A549 (cell line): ENCODE measurements at regions not wholly inside any gene's neighbourhood (a gene's known extent, or its start where the extent isn't known, plus 50 kb on each side); places are given as distances from the start of the nearest gene placed in this dataset.

Source experiments
- ATAC-seq, 2 experiments: fragments of 200-7000 bp in 1 of 2; fragments of >200 bp in 1 of 2; cut with Nextera tagmentation in 1 of 2; cut with Tn5 transposase in 1 of 2; 3 replicates each; pipeline versions ENCODE4 v1.8.0 to v1.9.1; 2018 to 2020; ENCODE audit warnings: mild to moderate bottlenecking in 1 of 2, moderate library complexity in 1 of 2
- CTCF ChIA-PET: fragments of 300-600 bp; sonication (Branson Sonifier 250); formaldehyde crosslinking; extraction: SDS; loops from one replicate; lab custom pipeline; 2021; ENCODE audit warnings: antibody characterized with exemption, inconsistent platforms; lab: Yijun Ruan, JAX
- POLR2A ChIA-PET: fragments of 350-600 bp; formaldehyde crosslinking; extraction: SDS; loops from one replicate; lab custom pipeline; 2021; ENCODE audit warnings: antibody characterized with exemption, inconsistent platforms; lab: Yijun Ruan, JAX
- DNase-seq, 2 experiments: peaks; one replicate each; pipeline versions ENCODE4 v3.0.0 to v3.0.0-alpha.2; 2011 to 2016; ENCODE audit warnings: low read depth in 1 of 2, low spot score in 1 of 2
- FAIRE-seq: peaks from 2 replicates; lab custom pipeline; 2011; peaks lifted over from hg19 to GRCh38; lab: Jason Lieb, UNC
- H3K27ac ChIP-seq, 2 experiments: fragments of >200 bp; sonication (Bioruptor Twin); formaldehyde crosslinking; 3 replicates each; pipeline ENCODE4 v1.5.1; 2016 to 2017
- H3K4me1 ChIP-seq: fragments of >200 bp; sonication (Bioruptor Twin); formaldehyde crosslinking; 3 replicates; pipeline ENCODE4 v1.6.1; 2016
- H3K4me2 ChIP-seq: fragments of >200 bp; sonication (Bioruptor Twin); formaldehyde crosslinking; 3 replicates; pipeline ENCODE4 v1.6.1; 2016
- H3K4me3 ChIP-seq: fragments of >200 bp; sonication (Bioruptor Twin); formaldehyde crosslinking; 3 replicates; pipeline ENCODE4 v1.5.1; 2016
- H3K9me3 ChIP-seq: fragments of >200 bp; sonication (Bioruptor Twin); formaldehyde crosslinking; 3 replicates; pipeline ENCODE4 v1.6.1; 2016
- CHD4 ChIP-seq: fragments of 200-600 bp; sonication (generic); IDR thresholded peaks from 2 replicates; pipeline ENCODE4 v1.6.1; 2016; ENCODE audit warnings: antibody characterized with exemption, mild to moderate bottlenecking, borderline replicate concordance
- ELK1 ChIP-seq: fragments of 150-350 bp; IDR thresholded peaks from 2 replicates; pipeline ENCODE4 v1.6.1; 2014; ENCODE audit warnings: low read depth, mild to moderate bottlenecking, low read length
- EP300 ChIP-seq, 2 experiments: fragments of >200 bp; sonication (Bioruptor Twin); formaldehyde crosslinking; IDR thresholded peaks; 2 replicates in 1 of 2; 3 replicates in 1 of 2; pipeline ENCODE4 v1.6.1; 2016 to 2017
- ESRRA ChIP-seq: fragments of 150-350 bp; IDR thresholded peaks from 2 replicates; pipeline ENCODE4 v1.6.1; 2014; ENCODE audit warnings: mild to moderate bottlenecking, low read length, borderline replicate concordance
- HEYL ChIP-seq: fragments of 250-450 bp; sonication (Bioruptor Pico); IDR thresholded peaks from 2 replicates; pipeline ENCODE4 v1.8.0; 2021; ENCODE audit warnings: mild to moderate bottlenecking, moderate library complexity
- JUN ChIP-seq, 2 experiments: fragments of >200 bp; sonication (Bioruptor Twin); formaldehyde crosslinking; IDR thresholded peaks; 2 replicates in 1 of 2; 3 replicates in 1 of 2; pipeline ENCODE4 v1.6.1; 2016 to 2017
- KDM1A ChIP-seq: fragments of 200-600 bp; sonication (generic); IDR thresholded peaks from 2 replicates; pipeline ENCODE4 v1.6.1; 2016; ENCODE audit warnings: low read depth, mild to moderate bottlenecking
- MYC ChIP-seq: IDR thresholded peaks from 2 replicates; pipeline ENCODE4 v1.6.1; 2012; ENCODE audit warnings: mild to moderate bottlenecking, inconsistent platforms, low read length, improper control_type of control experiment, borderline replicate concordance
- PBX3 ChIP-seq: IDR thresholded peaks from 2 replicates; pipeline ENCODE4 v1.6.1; 2012
- PHF8 ChIP-seq: fragments of 200-600 bp; sonication (generic); IDR thresholded peaks from 2 replicates; pipeline ENCODE4 v1.6.1; 2016; ENCODE audit warnings: low read depth, mild to moderate bottlenecking, antibody characterized with exemption, moderate library complexity, borderline replicate concordance
- RARB ChIP-seq: fragments of 250-450 bp; sonication (Bioruptor Pico); IDR thresholded peaks from 2 replicates; pipeline ENCODE4 v1.8.0; 2021; ENCODE audit warnings: mild to moderate bottlenecking, moderate library complexity
- RCOR1 ChIP-seq: fragments of 150-350 bp; IDR thresholded peaks from 2 replicates; pipeline ENCODE4 v1.6.1; 2014; ENCODE audit warnings: antibody characterized with exemption, low read length, low read depth
- SREBF2 ChIP-seq: fragments of 450-650 bp; IDR thresholded peaks from 2 replicates; pipeline ENCODE4 v1.6.1; 2014; ENCODE audit warnings: mild to moderate bottlenecking, moderate library complexity
- ZC3H11A ChIP-seq: fragments of 450-650 bp; IDR thresholded peaks from 2 replicates; pipeline ENCODE4 v1.6.1; 2014; ENCODE audit warnings: antibody characterized with exemption, mild to moderate bottlenecking
- WGBS: methylation state at CpG from one replicate; pipeline ENCODE4 v1.1.6; 2017; ENCODE audit errors: missing lambda C conversion rate; 5-methylcytosine and 5-hydroxymethylcytosine counted together
- TF ChIP-seq, protein P1 (sequence below): fragments of 450-650 bp; IDR thresholded peaks from 2 replicates; pipeline ENCODE4 v1.6.1; 2014; ENCODE audit warnings: antibody characterized with exemption
- TF ChIP-seq, protein P2 (sequence below): fragments of >200 bp; sonication (Bioruptor Twin); formaldehyde crosslinking; IDR thresholded peaks from 3 replicates; pipeline ENCODE4 v1.6.1; 2016
- TF ChIP-seq, protein P3 (sequence below): fragments of 250-450 bp; sonication (Bioruptor Pico); IDR thresholded peaks from 2 replicates; pipeline ENCODE4 v1.5.0; 2020; ENCODE audit warnings: low read depth, mild to moderate bottlenecking, moderate library complexity

- POLR2A ChIA-PET, result no interaction called here
- CTCF ChIA-PET, result interaction anchor here (1.3 to 1.6 kb wide), 2 partner anchors 10 to 12 kb away, joined by 5 read pairs; no protein-coding TSS in a partner anchor
- Histone ChIP-seq H3K9me3 (no peaks in the 10 kb centered on the region), H3K27ac (no peak overlapping the region)
- ATAC-seq, result no peak
- TF ChIP-seq CHD4 (no peak), ESRRA (no peak), ELK1 (no peak), HEYL (no peak), PBX3 (no peak), EP300 (IDR thresholded peaks at IDR 0.05) (no peak), ZC3H11A (no peak), SREBF2 (no peak), KDM1A (no peak), PHF8 (no peak), RCOR1 (no peak)
- TF ChIP-seq, protein P1, sequence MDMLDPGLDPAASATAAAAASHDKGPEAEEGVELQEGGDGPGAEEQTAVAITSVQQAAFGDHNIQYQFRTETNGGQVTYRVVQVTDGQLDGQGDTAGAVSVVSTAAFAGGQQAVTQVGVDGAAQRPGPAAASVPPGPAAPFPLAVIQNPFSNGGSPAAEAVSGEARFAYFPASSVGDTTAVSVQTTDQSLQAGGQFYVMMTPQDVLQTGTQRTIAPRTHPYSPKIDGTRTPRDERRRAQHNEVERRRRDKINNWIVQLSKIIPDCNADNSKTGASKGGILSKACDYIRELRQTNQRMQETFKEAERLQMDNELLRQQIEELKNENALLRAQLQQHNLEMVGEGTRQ, result no peak
- TF ChIP-seq, protein P2, sequence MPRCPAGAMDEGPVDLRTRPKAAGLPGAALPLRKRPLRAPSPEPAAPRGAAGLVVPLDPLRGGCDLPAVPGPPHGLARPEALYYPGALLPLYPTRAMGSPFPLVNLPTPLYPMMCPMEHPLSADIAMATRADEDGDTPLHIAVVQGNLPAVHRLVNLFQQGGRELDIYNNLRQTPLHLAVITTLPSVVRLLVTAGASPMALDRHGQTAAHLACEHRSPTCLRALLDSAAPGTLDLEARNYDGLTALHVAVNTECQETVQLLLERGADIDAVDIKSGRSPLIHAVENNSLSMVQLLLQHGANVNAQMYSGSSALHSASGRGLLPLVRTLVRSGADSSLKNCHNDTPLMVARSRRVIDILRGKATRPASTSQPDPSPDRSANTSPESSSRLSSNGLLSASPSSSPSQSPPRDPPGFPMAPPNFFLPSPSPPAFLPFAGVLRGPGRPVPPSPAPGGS, result no peak
- TF ChIP-seq, all 56 proteins: peak for 0
- no peaks in the 10 kb centered on the region for H3K4me1 ChIP-seq
- 68% methylated on average over 6 of the region's 6 CpGs for WGBS
- no peak overlapping the region for H3K4me3 ChIP-seq
- FAIRE-seq (no peak), DNase-seq (peak in 1 of 2 experiments; percentile 19)
- no peak overlapping the region for H3K4me2 ChIP-seq
Observed at GRCh38 chr10:78805176-78805575, 263.6 kb upstream of the ZMIZ1 start.

GRCh38 chr10:78806681-78807221 is 262.0 kb upstream of the ZMIZ1 start:
- CTCF ChIA-PET, result interaction anchor here (0.7 to 1.6 kb wide), 2 partner anchors 14 to 20 kb away, joined by 3 to 5 read pairs; no protein-coding TSS in a partner anchor
- no peak for DNase-seq
- no peaks in the 10 kb centered on the region for H3K4me1 ChIP-seq
- 94% methylated on average over 2 of the region's 2 CpGs for WGBS
- H3K4me3 ChIP-seq, result no peak overlapping the region
- H3K9me3 ChIP-seq, result peaks cover 5% of the 10 kb centered on the region; the same call in 1 of the 3 replicates
- no peak overlapping the region for H3K4me2 ChIP-seq
- ATAC-seq, result peak in 1 of 2 experiments; percentile 38; a peak in 1 of 6 replicates
- FAIRE-seq, result no peak
- no peak overlapping the region for H3K27ac ChIP-seq
- POLR2A ChIA-PET, result no interaction called here
- TF ChIP-seq RARB (no peak), MYC (no peak), PHF8 (no peak), JUN (IDR thresholded peaks at IDR 0.05) (no peak)
- TF ChIP-seq, protein P3, sequence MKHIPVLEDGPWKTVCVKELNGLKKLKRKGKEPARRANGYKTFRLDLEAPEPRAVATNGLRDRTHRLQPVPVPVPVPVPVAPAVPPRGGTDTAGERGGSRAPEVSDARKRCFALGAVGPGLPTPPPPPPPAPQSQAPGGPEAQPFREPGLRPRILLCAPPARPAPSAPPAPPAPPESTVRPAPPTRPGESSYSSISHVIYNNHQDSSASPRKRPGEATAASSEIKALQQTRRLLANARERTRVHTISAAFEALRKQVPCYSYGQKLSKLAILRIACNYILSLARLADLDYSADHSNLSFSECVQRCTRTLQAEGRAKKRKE (CRISPR knock-in tag), result no peak
